ENCODE measurements at regions not wholly inside any gene's neighbourhood (a gene's known extent, or its start where the extent isn't known, plus 50 kb on each side); places are given as distances from the start of the nearest gene placed in this dataset.

- TF ChIP-seq JUNB (CRISPR knock-in tag; IDR thresholded peaks at IDR 0.05; ENCODE audit: borderline replicate concordance) = no peak
- TF ChIP-seq KAT8 (CRISPR knock-in tag; IDR thresholded peaks at IDR 0.05) = no peak
Measured at GRCh38 chr2:176612736-176613135, 343.5 kb downstream of the MTX2 start.

Data from HepG2 (cell line).